ENCODE measurements at regions not wholly inside any gene's neighbourhood (a gene's known extent, or its start where the extent isn't known, plus 50 kb on each side); places are given as distances from the start of the nearest gene placed in this dataset.

DNA sequence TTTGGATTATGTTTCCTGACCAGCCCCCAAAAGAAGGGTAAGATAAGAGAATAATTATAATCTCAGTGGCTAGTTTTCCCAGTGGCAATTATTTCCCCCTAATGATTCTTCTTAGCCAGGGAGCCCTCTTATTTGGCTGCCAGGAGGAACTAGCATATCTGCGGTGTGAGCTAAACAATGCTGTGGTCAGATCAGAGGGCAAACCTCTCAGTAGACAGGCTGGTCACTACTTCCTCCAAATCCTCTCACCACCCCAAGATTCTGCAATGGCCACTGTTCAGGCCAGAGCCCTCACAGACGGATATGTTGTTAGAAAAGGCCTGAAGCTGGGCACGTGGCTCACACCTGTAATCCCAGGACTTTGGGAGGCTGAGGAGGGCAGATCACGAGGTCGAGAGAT lies 273.4 kb upstream of the SASH1 start:
- no peak for DNase-seq

DNA sequence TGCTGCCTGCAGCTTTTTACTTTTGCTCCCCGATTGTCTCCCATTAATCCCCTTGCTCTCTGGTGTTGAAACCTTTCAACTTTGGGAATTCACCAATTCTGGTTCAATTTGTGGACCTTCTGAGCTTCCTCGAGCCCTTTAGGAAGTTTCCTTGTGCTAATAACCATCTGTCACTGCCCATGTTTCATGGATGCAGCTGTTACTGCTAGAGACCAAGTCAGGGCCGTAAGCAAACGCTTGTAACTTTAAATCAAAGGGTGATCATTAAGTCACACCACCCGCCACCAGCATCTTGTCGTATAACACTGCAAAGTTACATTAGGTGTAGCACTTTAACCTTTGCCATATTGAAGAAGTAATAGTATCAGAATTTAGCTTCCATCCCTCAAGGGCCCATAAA lies 268.3 kb upstream of the SASH1 start:
- DNase-seq: no peak

GRCh38 chr6:148074738-148075137 lies 267.9 kb upstream of the SASH1 start:
- no peak for DNase-seq

GRCh38 chr6:148075352-148075751 lies 267.3 kb upstream of the SASH1 start:
- no peak for DNase-seq

DNA sequence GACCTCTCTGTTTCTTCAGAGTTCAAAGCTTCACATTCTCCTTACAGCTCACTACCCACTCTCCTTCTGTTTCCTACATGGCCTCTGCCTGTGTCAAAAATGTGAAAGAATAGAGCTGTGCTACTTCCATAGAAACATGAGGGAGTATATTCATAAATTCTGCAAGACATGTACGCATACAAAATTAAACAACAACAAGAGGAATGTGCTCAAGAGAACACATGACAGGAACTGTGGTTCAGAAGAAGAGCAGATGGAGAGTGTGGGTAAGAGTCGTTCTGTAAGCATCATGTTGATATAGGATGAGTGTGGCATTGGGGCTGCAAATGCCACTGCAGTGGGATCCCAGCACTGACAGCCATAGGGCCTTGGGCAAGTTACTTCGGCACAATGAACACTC lies 266.6 kb upstream of the SASH1 start:
- no peak for DNase-seq

DNA sequence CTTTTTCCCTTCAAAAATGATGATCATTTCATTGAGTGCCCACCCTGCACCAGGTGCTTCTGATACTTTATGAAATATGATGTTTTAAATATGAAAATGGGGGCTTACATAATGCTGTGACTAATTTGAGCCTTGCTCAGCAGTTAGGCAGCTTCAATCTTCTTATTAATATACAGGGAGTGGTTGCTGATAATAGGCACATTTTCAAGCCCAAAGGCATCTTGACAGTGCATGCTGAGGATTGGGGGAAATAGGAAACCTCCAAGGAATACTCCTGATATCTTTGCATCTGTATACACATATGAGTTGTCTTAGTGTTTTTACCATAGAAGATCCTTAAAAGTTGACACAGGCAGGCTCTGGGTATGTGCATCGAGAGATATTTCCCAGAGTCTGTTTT lies 262.3 kb upstream of the SASH1 start:
- DNase-seq: no peak

GRCh38 chr6:148081076-148081475 lies 261.6 kb upstream of the SASH1 start:
- DNase-seq: no peak

DNA sequence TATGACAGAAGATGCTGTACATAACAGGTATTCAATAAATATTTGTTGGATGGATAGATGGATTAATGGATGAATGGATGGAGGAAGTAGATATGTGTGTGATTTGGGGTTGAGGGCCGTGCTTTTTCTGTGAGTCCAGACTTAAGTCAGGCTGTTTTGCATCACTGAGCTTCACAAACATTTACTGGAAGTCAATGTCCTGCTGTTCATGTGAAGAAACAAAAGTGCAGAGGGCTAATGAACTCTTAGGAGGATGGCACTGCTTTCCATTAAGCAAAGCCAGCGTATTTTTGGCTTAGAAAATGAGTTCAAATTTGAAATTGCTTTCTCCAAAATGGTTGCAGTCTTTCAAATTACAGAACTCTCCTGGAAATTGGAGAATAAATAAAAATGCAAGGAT lies 260.6 kb upstream of the SASH1 start:
- DNase-seq: no peak

DNA sequence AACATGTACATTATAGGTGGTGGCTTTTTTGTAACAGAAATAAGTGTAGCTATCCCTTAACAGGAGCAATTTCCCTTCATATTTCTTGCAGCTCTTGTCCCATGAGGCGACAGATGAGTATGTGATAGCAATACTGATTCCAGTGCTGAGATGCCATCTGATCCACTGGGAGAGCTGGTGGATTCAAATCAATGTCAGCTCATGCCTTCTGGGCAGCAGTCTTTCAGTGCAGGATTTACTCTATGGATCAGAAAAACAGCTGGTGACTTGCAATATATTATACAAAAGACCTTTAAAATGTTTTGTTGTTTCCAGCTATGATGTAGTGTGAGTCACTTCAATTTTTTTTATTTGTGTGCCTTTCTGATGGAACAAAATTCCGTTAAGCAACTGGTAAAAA lies 259.9 kb upstream of the SASH1 start:
- DNase-seq: no peak

- no peak for DNase-seq
These were observed 256.9 kb upstream of the SASH1 start for GRCh38 chr6:148085631-148086331.

DNA sequence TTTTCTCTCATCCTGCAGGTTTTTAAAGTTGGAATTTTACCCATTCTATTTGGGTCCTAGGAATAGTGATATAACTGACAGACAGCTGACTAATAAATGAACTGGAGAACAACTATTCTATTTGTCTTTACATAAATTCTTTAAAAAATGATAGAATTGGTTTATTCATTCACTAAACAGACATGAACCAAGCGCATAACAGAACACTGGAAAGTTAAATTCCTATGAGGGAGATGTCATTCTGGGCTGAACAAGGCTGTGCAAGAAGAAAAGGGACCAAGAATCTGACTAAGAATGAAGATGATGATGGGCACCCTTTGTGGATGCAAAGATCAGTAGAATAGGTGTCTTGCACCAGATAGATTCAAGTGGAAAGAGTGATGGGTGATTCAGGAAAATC lies 256.3 kb upstream of the SASH1 start:
- no peak for DNase-seq

DNA sequence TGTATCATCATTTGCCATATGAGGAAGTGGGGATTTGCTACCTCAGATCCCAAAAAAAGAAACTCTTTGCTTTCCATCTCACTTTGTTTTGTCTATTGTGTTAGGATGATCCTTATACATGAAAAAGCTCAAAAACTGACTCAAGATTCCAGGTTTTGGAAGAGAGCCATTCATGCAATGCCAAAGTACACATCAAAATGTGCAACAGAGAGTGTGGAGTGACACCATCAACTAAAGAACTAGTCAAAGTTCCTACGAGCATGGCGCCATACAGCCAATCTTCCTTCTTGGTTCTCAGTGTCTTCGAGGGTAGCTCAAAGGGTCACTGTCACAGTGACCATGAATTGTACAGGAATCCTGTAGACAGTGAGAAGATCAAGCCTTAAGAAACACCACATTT lies 255.8 kb upstream of the SASH1 start:
- DNase-seq: no peak

GRCh38 chr6:148087659-148088058 lies 255.0 kb upstream of the SASH1 start:
- DNase-seq: no peak

- DNase-seq: no peak
These were observed 252.3 kb upstream of the SASH1 start for GRCh38 chr6:148090326-148090725.

GRCh38 chr6:148091394-148091793 lies 251.2 kb upstream of the SASH1 start:
- DNase-seq: no peak

- DNase-seq: no peak
These were observed 239.2 kb upstream of the SASH1 start for GRCh38 chr6:148103436-148103835.

DNA sequence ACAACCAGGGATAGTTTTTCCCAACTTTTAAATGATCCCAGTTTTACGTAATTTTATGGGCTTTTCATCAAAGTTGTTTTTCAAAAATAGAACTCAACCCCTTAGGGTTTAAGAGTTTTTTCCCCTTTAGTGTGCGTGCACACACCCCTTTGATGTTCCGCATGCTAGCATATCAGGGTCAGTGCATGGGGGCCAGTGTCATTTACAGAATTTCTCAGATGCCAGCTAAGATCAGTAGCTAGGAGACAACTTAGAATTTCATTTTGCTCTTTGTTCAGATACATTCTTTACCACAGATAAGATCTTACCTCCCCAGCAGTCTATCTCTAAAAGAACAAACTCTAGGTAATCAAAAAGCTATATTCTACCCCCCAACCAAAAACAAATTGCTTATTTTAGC lies 238.5 kb upstream of the SASH1 start:
- DNase-seq: no peak

GRCh38 chr6:148105695-148106094 lies 236.9 kb upstream of the SASH1 start:
- no peak for DNase-seq

DNA sequence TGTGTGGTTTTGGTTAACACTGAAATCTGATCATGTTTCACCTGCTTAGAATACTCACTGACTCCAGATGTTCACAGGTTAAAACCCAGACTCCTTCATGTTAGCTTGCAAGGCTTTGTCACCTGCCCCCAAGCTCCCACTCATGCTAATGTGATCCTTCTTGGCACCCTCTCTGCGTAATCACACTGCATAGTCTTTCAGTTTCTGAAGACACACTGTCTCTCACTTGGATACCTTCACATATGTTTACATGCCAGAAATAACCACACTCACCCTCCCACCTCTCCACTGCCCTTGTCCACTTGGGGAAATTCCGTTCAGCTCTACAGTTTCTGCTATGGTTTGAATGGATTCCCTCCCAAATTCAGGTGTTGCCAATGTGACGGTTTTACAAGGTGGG lies 234.7 kb upstream of the SASH1 start:
- DNase-seq: no peak

- DNase-seq: no peak
These were observed 232.9 kb upstream of the SASH1 start for GRCh38 chr6:148109732-148110131.

- DNase-seq: no peak
These were observed 231.7 kb upstream of the SASH1 start for GRCh38 chr6:148110925-148111324.

- no peak for DNase-seq
These were observed 229.8 kb upstream of the SASH1 start for GRCh38 chr6:148112851-148113319.

DNA sequence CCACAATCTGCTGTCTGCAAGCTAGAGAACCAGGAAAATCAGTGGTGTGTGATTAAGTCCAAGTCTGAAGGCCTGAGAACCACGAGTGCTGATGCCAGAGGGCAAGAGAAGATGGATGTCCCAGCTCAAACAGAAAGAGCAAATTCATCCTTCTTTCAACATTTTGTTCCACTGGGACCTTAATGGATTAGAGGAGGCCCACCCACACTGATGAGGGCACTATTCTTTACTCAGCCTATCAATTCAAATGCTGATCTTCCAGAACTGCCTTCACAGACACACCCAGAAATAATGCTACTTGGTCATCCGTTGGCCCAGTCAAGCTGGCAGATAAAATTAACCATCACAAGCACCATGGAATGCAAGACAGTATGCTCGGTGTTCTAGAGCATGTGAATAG lies 226.6 kb upstream of the SASH1 start:
- DNase-seq: no peak

DNA sequence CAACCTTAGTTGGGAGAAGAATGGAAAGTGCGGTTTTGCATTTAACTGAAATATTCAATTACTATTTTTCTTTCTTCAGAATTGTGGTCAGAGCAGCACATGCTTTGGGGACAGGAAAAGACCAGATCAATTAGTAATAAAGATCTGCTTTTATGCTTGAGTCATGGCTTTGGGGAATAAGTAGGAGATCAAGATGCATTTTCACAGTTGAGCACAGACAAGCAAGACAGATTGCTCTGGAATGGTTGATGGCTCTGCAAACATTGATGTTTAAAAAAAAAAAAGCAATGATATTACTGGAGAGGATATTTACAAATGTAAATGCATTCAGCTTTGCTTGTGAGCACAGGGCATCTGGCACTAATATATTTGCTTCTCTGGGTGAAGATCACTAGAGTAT lies 224.4 kb upstream of the SASH1 start:
- no peak for DNase-seq

GRCh38 chr6:148128014-148128730 lies 214.5 kb upstream of the SASH1 start:
- no peak for DNase-seq

All from NCI-H2081 treated with DMSO at 0.1 percent for 48 hours (cell line).